Activated naive CD4-positive, alpha-beta T cell (primary cell): ENCODE measurements at regions not wholly inside any gene's neighbourhood (a gene's known extent, or its start where the extent isn't known, plus 50 kb on each side); places are given as distances from the start of the nearest gene placed in this dataset.
"Not testable (repeated sequence)": the region's sequence is repeated elsewhere in the genome, so short reads cannot be mapped to it uniquely, and the experiment has no call there.

ENCODE experiments used
- DNase-seq, 4 experiments: peaks; one replicate each; lab custom pipeline; 2025; lab: John Stamatoyannopoulos, UW

DNA sequence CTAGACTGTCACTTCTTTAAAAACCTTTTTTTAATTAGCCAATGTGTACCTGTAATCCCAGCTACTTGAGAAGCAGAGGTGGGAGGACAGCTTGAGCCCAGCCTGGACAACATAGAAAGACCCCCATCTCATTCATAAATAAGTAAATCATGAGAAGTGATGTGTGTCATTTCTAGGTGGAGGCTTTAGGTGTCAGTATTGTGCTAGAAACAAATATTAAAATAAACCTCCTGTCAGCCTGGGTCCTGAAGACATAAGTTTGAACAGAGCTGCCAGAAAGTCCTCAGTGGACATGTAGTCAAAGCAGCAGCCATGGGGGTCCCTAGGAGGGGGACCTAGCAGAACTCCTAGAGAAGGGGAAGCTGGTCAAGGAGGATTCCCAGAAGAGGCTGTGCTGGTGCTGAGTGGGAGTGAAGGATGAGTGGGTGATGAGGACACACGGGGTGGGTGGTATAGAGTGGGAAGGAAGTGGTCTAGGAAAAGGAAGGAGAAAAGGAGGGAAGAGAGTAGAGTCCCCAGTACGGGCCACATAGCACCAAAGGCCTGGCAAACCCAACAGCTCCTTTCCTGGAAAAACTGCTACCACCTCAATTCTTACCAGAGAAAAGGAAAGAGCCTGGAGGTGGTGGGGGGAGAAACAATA lies 316.6 kb upstream of the NCKAP5 start:
- no peak for DNase-seq

- DNase-seq = no peak
These were observed 317.6 kb upstream of the NCKAP5 start for GRCh38 chr2:133885847-133886246.

GRCh38 chr2:133886735-133887675 lies 318.7 kb upstream of the NCKAP5 start:
- DNase-seq = no peak

GRCh38 chr2:133887676-133888040 lies 319.4 kb upstream of the NCKAP5 start:
- no peak for DNase-seq

GRCh38 chr2:133888107-133888506 lies 319.8 kb upstream of the NCKAP5 start:
- no peak for DNase-seq

GRCh38 chr2:133888621-133889219 lies 320.5 kb upstream of the NCKAP5 start:
- DNase-seq = no peak

DNA sequence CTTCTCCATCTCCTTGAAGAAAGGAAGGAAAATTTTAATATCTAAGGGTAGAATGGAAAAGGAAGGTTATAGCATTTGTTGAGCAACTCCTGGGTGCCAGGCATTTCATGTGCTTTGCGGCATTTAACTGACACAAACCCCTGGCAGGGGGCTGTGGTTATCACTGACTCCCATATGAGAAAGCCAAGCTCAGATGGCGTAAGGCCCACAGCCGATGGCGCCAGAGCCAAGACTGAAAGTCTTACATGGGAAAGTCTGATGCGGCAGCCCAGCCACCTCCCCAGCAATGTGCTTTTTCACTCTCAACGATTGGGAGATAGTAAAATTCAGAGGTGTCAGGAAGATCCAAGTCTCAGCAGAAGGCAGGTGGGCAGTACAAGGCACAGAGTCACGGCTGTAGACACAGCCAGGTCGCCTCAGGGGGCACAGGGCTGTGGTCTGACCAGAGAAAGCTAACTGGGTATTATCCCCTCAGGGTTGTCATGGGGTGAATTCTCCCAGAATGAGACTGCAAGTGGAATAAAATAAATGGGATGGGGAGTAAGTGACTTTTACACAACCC lies 324.2 kb upstream of the NCKAP5 start:
- no peak for DNase-seq

DNA sequence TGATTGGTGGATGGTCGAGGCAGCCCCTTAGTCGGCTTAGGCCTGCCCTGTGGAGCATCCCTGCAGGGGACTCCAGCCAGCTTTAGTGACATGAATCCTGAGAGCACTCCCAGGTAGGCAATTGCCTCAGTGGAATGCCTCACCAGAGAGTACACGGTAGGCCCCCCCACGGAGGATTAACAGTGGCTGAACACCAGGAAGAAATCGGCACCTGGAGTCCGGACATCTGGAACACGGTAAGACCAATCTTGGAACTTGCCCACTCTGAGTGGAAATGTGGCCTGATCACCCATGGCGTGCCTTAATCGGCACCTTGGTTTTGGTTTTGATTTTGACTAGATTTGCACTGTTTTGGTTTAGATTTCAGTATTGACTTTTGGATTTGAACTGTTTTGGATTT lies 326.2 kb upstream of the NCKAP5 start:
- DNase-seq = no peak

DNA sequence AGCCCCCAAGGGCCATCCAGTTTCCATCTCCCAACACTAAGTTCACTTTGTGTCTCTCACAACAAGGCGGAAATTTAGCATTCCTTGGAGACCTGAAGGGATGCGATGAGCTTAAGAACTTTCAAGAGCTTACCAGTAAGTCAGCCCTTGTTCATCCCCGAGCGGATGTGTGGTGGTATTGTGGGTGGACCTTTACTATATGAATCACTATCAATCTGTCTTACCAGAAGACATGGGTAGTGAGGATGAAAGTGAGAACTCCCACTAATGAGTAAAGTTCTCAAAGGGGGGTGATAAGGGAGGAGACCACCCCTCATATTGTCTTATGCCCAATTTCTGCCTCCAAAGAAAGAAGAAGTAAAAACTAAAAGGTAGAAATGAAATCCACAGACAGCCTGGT lies 329.6 kb upstream of the NCKAP5 start:
- not testable (repeated sequence) for DNase-seq

- no peak for DNase-seq
These were observed 332.6 kb upstream of the NCKAP5 start for GRCh38 chr2:133900909-133901308.

DNA sequence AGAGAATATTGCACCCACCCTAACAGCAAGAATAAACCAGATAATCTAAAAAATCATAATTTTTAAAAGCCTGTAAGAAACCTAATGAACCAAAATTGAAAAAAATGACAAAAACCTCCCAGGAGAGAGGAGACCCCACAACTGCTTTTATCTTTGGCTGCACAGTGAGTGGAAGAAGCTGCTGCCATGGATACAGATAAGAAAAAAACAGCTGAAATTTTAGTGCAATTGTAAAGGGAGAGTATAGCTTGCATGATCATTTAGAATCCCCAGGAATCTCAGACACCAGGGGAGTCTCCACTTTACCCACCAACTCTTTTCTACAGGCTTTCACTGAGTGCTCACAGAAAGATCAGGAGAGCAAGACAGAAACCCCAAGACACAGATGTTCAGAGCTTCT lies 338.1 kb upstream of the NCKAP5 start:
- no peak for DNase-seq

DNA sequence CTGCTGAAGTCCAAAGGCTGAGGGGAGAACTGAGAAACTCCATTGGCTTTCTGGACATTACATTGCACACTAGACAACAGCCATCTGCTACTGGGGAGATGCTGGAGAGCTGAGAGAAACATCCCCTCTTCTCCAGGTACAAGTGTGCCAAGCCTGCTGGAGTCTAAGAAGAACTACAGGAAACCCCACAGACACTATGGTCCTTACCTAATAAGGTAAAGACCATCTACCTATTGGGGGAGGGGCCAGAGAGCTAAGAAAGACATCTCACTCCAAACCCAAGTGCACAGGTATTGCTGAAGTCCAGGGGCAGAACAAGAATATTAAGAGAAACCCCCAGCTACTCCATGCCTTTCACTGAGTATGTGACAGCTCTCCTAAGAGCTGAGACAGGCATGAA lies 338.7 kb upstream of the NCKAP5 start:
- DNase-seq = no peak

DNA sequence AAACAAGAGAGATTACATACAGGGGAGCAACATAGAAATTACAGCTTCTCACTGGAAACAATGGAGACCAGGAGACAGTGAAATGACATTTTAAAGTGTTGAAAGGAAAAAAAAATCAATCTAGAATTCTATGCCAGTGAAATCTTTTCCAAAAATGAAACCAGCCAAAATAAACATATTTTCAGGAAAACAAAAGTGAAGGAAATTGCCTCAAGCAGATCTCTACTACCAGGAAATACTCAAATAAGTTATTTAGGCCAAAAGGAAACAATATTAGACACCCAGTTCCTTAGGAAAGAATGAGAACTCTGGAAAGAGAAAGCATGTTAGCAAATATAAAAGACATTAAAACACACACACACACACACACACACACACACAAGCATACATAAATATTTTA lies 339.9 kb upstream of the NCKAP5 start:
- no peak for DNase-seq

- no peak for DNase-seq
These were observed 335.7 kb upstream of the MGAT5 start for GRCh38 chr2:133918141-133918540.

DNA sequence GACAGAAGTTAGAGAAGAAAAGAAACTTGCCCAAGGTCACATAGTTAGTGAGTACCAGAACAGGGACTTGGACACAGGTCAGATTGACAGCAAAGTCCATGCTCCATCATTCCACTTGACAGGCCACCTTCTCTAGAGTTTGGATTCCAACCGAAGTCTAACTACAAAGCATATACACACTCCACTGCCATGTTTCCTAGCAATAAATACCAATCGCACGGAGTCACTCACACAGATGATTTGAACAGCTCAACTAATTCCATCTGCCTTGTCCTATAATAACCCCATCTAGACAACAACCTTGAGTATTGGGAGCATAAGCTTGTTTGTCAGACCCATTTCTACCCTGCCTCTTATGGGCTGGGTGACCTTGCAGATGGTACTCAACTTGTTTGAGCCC lies 334.6 kb upstream of the MGAT5 start:
- no peak for DNase-seq

GRCh38 chr2:133927894-133928293 lies 326.0 kb upstream of the MGAT5 start:
- DNase-seq = no peak

DNA sequence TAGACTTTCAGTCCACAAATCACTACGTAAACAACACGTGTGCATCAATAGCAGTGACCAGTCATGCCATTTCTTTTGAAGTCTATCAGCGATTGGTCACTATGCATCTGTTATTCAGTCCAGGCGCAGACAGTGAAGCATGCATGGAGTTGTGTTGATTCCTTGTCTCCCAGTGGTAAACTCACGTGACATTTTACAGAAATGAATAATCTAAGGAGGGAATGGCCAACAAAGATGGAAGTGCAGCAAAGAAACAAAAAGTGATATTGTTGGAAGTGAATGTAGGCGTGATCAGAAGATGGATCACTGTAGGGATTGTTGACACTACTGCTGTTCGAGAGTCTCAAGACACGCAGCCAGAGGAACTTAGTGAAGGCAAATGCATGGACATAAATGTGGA lies 317.8 kb upstream of the MGAT5 start:
- no peak for DNase-seq

DNA sequence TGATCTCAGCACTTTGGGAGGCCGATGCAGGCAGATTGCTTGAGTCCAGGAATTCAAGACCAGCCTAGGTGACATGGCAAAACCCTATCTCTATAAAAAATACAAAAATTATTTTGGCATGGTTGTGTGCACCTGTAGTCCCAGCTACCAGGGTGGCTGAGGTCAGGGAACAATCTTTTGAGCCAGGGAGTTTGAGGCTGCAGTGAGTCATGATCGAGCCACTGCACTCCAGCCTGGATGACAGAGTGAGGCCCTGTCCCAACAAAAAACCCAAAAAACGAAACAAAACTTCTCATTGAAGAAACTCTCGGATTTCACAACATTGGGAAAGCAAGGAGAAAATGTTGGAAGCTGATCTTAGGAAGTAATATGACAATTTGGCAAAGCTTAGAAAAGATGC lies 317.3 kb upstream of the MGAT5 start:
- no peak for DNase-seq

DNA sequence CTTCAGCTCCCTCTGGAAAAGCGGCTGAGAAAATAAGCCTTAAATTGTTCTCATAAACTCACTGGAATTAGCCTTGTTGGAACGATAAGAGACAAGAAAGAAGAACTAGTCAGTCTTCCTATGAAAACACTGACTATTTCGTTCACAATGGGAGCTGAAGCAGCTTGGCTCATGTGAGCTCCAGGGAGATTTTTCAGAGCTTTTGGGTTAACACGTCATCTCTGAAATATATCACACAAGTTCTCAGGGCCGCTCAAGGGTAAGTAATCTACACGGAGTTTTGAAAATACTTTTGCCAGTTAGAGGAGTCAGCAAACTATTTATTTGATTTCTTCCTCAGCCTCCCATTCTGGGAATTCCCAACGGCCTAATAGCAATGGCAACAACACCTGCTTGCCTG lies 316.2 kb upstream of the MGAT5 start:
- DNase-seq = no peak

DNA sequence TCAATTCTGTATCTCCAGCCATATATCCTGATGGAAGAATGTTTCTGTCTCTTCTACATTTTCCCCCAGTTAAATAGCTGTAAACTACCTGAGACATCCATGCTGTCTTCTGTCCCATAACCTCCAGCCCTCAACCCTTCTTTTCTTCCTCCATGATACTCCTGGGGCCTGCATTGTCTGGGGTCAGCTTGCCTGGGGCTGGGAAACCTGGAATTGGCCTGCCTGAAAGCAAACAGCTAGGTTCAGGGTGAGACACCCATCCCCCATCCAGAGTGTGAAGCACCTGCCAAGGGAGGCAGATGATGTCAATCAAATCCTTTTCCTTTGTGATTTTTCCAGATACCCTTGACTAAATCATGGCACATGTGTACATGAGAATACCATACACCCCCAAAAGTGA lies 313.7 kb upstream of the MGAT5 start:
- DNase-seq = no peak

GRCh38 chr2:133941666-133942065 lies 312.2 kb upstream of the MGAT5 start:
- DNase-seq = no peak

- no peak for DNase-seq
These were observed 311.5 kb upstream of the MGAT5 start for GRCh38 chr2:133942398-133942797.

DNA sequence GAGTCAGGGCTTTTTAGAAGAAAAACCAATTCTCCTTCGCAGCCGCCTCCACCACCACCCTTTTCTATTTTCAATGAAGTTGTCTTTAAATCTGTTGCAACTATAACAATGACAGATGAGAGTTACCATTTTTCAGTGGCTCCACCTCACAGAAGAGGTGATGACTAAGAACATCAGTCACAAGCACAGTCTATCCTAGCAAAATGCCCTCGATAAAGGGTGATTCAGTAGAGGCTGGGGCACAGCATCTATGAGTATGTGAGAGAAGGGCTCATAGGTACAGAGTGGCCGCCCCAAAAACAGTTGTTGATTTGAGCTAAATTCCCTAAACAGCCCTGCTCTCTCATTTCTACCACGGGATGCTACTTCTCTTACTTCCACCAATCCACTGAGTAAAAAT lies 310.8 kb upstream of the MGAT5 start:
- DNase-seq = no peak
